H1 (cell line): ENCODE measurements at regions not wholly inside any gene's neighbourhood (a gene's known extent, or its start where the extent isn't known, plus 50 kb on each side); places are given as distances from the start of the nearest gene placed in this dataset.

Source experiments
- CTCF ChIA-PET: fragments of 300-600 bp; sonication (Branson Sonifier 250); formaldehyde crosslinking; loops from one replicate; lab custom pipeline; 2021; ENCODE audit not compliant: partially characterized antibody; lab: Charles Lee
- POLR2A ChIA-PET: fragments of 300-600 bp; sonication (Branson Sonifier 250); formaldehyde crosslinking; loops from one replicate; lab custom pipeline; 2021; ENCODE audit warnings: inconsistent platforms; ENCODE audit not compliant: partially characterized antibody; lab: Charles Lee
- DNase-seq, 2 experiments: peaks; one replicate each; pipeline versions ENCODE4 v3.0.0 to v3.0.0-alpha.2; 2010 to 2022; ENCODE audit warnings: low spot score in 2 of 2, low read depth in 1 of 2, mixed read lengths in 1 of 2
- FAIRE-seq: peaks from 2 replicates; lab custom pipeline; 2011; peaks lifted over from hg19 to GRCh38; lab: Jason Lieb, UNC
- H2AFZ ChIP-seq: 2 replicates; pipeline ENCODE4 v1.8.1; 2012; ENCODE audit warnings: low read length, inconsistent platforms
- H2AK5ac ChIP-seq: 2 replicates; pipeline ENCODE4 v1.6.1; 2013; ENCODE audit warnings: low read depth, low read length
- H2BK120ac ChIP-seq: replicated peaks from 2 replicates; pipeline ENCODE3; 2013; ENCODE audit warnings: low read depth, low read length, inconsistent platforms
- H2BK12ac ChIP-seq: 2 replicates; pipeline ENCODE4 v1.6.1; 2013; ENCODE audit warnings: low read depth, low read length
- H2BK15ac ChIP-seq: 2 replicates; pipeline ENCODE4 v1.6.1; 2013; ENCODE audit warnings: low read length
- H2BK20ac ChIP-seq: 2 replicates; pipeline ENCODE4 v1.6.1; 2013; ENCODE audit warnings: low read length
- H2BK5ac ChIP-seq: 2 replicates; pipeline ENCODE4 v1.6.1; 2013; ENCODE audit warnings: low read depth, low read length
- H3K14ac ChIP-seq: 2 replicates; pipeline ENCODE4 v1.6.1; 2013; ENCODE audit warnings: inconsistent platforms; ENCODE audit not compliant: insufficient read length
- H3K18ac ChIP-seq: 2 replicates; pipeline ENCODE4 v1.6.1; 2013; ENCODE audit warnings: low read length; ENCODE audit errors: extremely low read depth
- H3K23ac ChIP-seq: 2 replicates; pipeline ENCODE4 v1.6.1; 2013; ENCODE audit warnings: inconsistent platforms; ENCODE audit not compliant: insufficient read length
- H3K23me2 ChIP-seq: 2 replicates; pipeline ENCODE4 v1.6.1; 2013; ENCODE audit warnings: low read depth, low read length
- H3K27ac ChIP-seq: 2 replicates; pipeline ENCODE4 v1.6.1; 2011; ENCODE audit warnings: low read depth, low read length, inconsistent platforms
- H3K27me3 ChIP-seq, 4 experiments: replicated peaks in 1 of 4; 1 replicate in 1 of 4; 2 replicates in 3 of 4; pipeline versions ENCODE4 v1.6.1 to v1.8.1; 2011 to 2013; ENCODE audit warnings: low read length in 3 of 4, mild to moderate bottlenecking in 3 of 4, inconsistent platforms in 2 of 4, mixed read lengths in 2 of 4, moderate library complexity in 1 of 4; ENCODE audit not compliant: control insufficient read depth in 3 of 4, insufficient read depth in 3 of 4; ENCODE audit errors: extremely low read depth in 1 of 4
- H3K36me3 ChIP-seq, 4 experiments: 2 replicates each; pipeline versions ENCODE4 v1.6.1 to v1.8.1; 2011 to 2013; ENCODE audit warnings: mild to moderate bottlenecking in 4 of 4, low read length in 3 of 4, moderate library complexity in 2 of 4, control low read depth in 1 of 4, inconsistent platforms in 1 of 4; ENCODE audit not compliant: insufficient read depth in 4 of 4, control insufficient read depth in 2 of 4
- H3K4ac ChIP-seq: replicated peaks from 2 replicates; pipeline ENCODE3; 2013; ENCODE audit warnings: low read length, low read depth, mixed read lengths, inconsistent platforms; ENCODE audit not compliant: insufficient read length
- H3K4me1 ChIP-seq, 4 experiments: replicated peaks in 1 of 4; 1 replicate in 1 of 4; 2 replicates in 3 of 4; pipeline versions ENCODE4 v1.6.1 to v1.8.1; 2011 to 2013; ENCODE audit warnings: low read length in 3 of 4, inconsistent platforms in 2 of 4, mixed read lengths in 1 of 4; ENCODE audit not compliant: insufficient read depth in 4 of 4, control insufficient read depth in 3 of 4
- H3K4me2 ChIP-seq, 2 experiments: 2 replicates each; pipeline versions ENCODE4 v1.6.1 to v1.8.1; 2011 to 2013; ENCODE audit warnings: low read depth in 2 of 2, low read length in 2 of 2, control low read depth in 1 of 2, inconsistent platforms in 1 of 2, mild to moderate bottlenecking in 1 of 2; ENCODE audit not compliant: insufficient read depth in 1 of 2
- H3K4me3 ChIP-seq, 4 experiments: fragments of 200-600, 300-600 bp in 1 of 4; sonication (generic), shearing (Covaris generic), sonication (Bioruptor Twin) in 1 of 4; 2 replicates each; pipeline versions ENCODE4 v1.5.1 to v1.8.1; 2011 to 2016; ENCODE audit warnings: low read length in 4 of 4, low read depth in 3 of 4, control low read depth in 2 of 4, inconsistent platforms in 2 of 4, mild to moderate bottlenecking in 2 of 4, mixed read lengths in 1 of 4, moderate library complexity in 1 of 4; ENCODE audit not compliant: insufficient read depth in 2 of 4; ENCODE audit errors: extremely low read depth in 1 of 4
- H3K56ac ChIP-seq: replicated peaks from 2 replicates; pipeline ENCODE3; 2013; ENCODE audit warnings: low read depth, mild to moderate bottlenecking, mixed read lengths, low read length, inconsistent platforms; ENCODE audit not compliant: insufficient read length
- H3K79me1 ChIP-seq: 2 replicates; pipeline ENCODE4 v1.6.1; 2013; ENCODE audit warnings: low read depth, low read length, control low read depth
- H3K79me2 ChIP-seq, 2 experiments: 2 replicates each; pipeline versions ENCODE4 v1.6.1 to v1.8.1; 2012 to 2013; ENCODE audit warnings: low read length in 2 of 2, mild to moderate bottlenecking in 2 of 2, inconsistent platforms in 1 of 2; ENCODE audit not compliant: insufficient read depth in 2 of 2, control insufficient read depth in 1 of 2
- H3K9ac ChIP-seq, 4 experiments: replicated peaks in 1 of 4; 1 replicate in 1 of 4; 2 replicates in 3 of 4; pipeline versions ENCODE4 v1.6.1 to v1.8.1; 2011 to 2013; ENCODE audit warnings: low read depth in 3 of 4, low read length in 3 of 4, control low read depth in 2 of 4, mild to moderate bottlenecking in 2 of 4, moderate library complexity in 2 of 4, inconsistent platforms in 1 of 4; ENCODE audit errors: extremely low read depth in 1 of 4
- H3K9me3 ChIP-seq, 2 experiments: 2 replicates each; pipeline versions ENCODE4 v1.6.1 to v1.8.1; 2012 to 2013; ENCODE audit warnings: mild to moderate bottlenecking in 2 of 2, moderate library complexity in 2 of 2, control low read depth in 1 of 2, inconsistent platforms in 1 of 2, low read depth in 1 of 2, low read length in 1 of 2, mixed read lengths in 1 of 2; ENCODE audit not compliant: insufficient read depth in 2 of 2
- H4K20me1 ChIP-seq, 2 experiments: replicated peaks in 1 of 2; 2 replicates each; pipeline versions ENCODE3 to v1.8.1; 2011 to 2013; ENCODE audit warnings: inconsistent platforms in 2 of 2, low read length in 2 of 2, mild to moderate bottlenecking in 1 of 2; ENCODE audit not compliant: insufficient read depth in 2 of 2, control insufficient read depth in 1 of 2
- H4K5ac ChIP-seq: 2 replicates; pipeline ENCODE4 v1.6.1; 2013; ENCODE audit warnings: low read length, low read depth, mixed read lengths, inconsistent platforms; ENCODE audit not compliant: insufficient read length
- H4K8ac ChIP-seq: 2 replicates; pipeline ENCODE4 v1.8.0; 2013; ENCODE audit warnings: mild to moderate bottlenecking, moderate library complexity, low read length, inconsistent platforms; ENCODE audit not compliant: insufficient read depth; ENCODE audit errors: extremely low read depth
- H4K91ac ChIP-seq: replicated peaks from 2 replicates; pipeline ENCODE3; 2013; ENCODE audit warnings: low read length, mixed read lengths, inconsistent platforms; ENCODE audit not compliant: insufficient read length
- GTF2F1 ChIP-seq: IDR thresholded peaks from 2 replicates; pipeline ENCODE4 v1.6.1; 2012; ENCODE audit warnings: low read depth, low read length, improper control_type of control experiment, borderline replicate concordance
- RXRA ChIP-seq: IDR thresholded peaks from 2 replicates; pipeline ENCODE4 v1.6.1; 2011; ENCODE audit warnings: low read depth, mild to moderate bottlenecking, low read length, moderate library complexity; ENCODE audit not compliant: insufficient read depth
- WGBS, 2 experiments: shearing (Covaris generic) in 1 of 2; methylation state at CpG; one replicate each; pipeline versions ENCODE4 v1.1.6 to v1.1.7; 2013 to 2015; ENCODE audit warnings: low lambda C conversion rate in 2 of 2, mixed read lengths in 2 of 2, inconsistent platforms in 1 of 2, low coverage in 1 of 2, missing lambda C conversion rate in 1 of 2; ENCODE audit not compliant: insufficient replicate concordance in 2 of 2, insufficient coverage in 1 of 2, insufficient read length in 1 of 2; ENCODE audit errors: extremely low coverage in 1 of 2, missing lambda C conversion rate in 1 of 2; 5-methylcytosine and 5-hydroxymethylcytosine counted together
- TF ChIP-seq, protein P1 (sequence below): IDR thresholded peaks from 2 replicates; pipeline ENCODE4 v1.6.1; 2011; ENCODE audit warnings: low read depth, mild to moderate bottlenecking, low read length; ENCODE audit not compliant: insufficient read depth

DNA sequence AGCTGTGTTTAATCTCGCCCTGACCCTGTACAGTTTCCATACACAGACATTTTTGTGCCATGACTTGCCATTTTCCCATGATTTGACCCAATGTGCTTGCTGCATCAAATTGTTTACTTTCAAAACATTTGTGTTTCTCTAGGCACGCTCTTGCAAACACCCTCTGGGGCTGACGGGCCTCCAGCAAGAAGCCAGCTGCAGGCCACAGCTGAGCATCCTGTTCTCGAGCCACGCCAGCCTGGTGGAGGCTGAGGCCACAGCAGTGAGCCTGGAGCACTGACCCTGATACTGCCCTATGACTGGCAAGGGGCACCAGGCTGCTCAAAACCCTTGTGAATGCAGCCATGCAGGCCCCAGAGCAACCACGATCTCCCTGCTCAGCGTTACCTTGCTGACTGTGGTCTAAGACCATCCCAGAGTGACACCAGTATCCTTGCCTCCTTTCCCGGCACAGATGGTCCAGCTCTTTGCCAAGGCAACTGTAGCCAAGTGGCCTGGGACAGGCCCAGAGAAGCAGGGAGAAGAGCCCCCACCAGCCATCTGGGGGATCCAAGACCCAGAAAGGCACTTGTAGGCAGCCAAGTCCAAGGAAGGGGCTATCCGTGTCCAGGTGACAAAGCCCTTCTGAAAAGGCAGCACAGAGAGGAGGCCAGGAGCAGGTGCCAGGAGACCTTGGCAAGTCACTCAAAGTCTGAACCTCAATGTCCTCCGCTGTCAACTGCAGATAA, 78.5 kb downstream of the OAT start:
- no peak overlapping the region for H3K4ac ChIP-seq
- H2AFZ ChIP-seq: no peak overlapping the region
- H3K56ac ChIP-seq: no peak overlapping the region
- H3K4me1 ChIP-seq: no peaks in the 10 kb centered on the region
- no peak overlapping the region for H2BK20ac ChIP-seq
- no peaks in the 10 kb centered on the region for H3K79me2 ChIP-seq
- no peaks in the 10 kb centered on the region for H4K20me1 ChIP-seq
- no peak overlapping the region for H2AK5ac ChIP-seq
- POLR2A ChIA-PET: no interaction called here
- H3K18ac ChIP-seq: no peak overlapping the region
- H2BK120ac ChIP-seq: no peak overlapping the region
- no peak overlapping the region for H3K27ac ChIP-seq
- H3K4me3 ChIP-seq: no peak overlapping the region
- no peak overlapping the region for H4K91ac ChIP-seq
- H3K14ac ChIP-seq: no peak overlapping the region
- H2BK15ac ChIP-seq: no peak overlapping the region
- CTCF ChIA-PET: interaction anchor here (0.6 to 1.6 kb wide), 2 partner anchors 12 to 86 kb away, joined by 3 to 4 read pairs; no protein-coding TSS in a partner anchor
- no peaks in the 10 kb centered on the region for H3K36me3 ChIP-seq
- H3K9ac ChIP-seq: no peak overlapping the region
- no peaks in the 10 kb centered on the region for H3K27me3 ChIP-seq
- WGBS, 2 experiments: 88% methylated on average over 10 of the region's 10 CpGs; no CpG with 5 or more reads in 1 of the 2 experiments
- H2BK12ac ChIP-seq: no peak overlapping the region
- no peak overlapping the region for H3K23ac ChIP-seq
- H3K9me3 ChIP-seq: no peaks in the 10 kb centered on the region
- H3K79me1 ChIP-seq: no peaks in the 10 kb centered on the region
- H2BK5ac ChIP-seq: no peak overlapping the region
- no peak overlapping the region for H4K8ac ChIP-seq
- FAIRE-seq (no peak), DNase-seq (no peak)
- H3K23me2 ChIP-seq: no peaks in the 10 kb centered on the region; the same call in 1 of the 2 replicates
- H4K5ac ChIP-seq: no peak overlapping the region
- no peak overlapping the region for H3K4me2 ChIP-seq
- TF ChIP-seq, protein P1, sequence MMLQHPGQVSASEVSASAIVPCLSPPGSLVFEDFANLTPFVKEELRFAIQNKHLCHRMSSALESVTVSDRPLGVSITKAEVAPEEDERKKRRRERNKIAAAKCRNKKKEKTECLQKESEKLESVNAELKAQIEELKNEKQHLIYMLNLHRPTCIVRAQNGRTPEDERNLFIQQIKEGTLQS: no peak
- no peak for TF ChIP-seq RXRA
- no peak for TF ChIP-seq GTF2F1
